NCI-H526 treated with DMSO at 0.1 percent for 48 hours (cell line): ENCODE measurements at regions not wholly inside any gene's neighbourhood (a gene's known extent, or its start where the extent isn't known, plus 50 kb on each side); places are given as distances from the start of the nearest gene placed in this dataset.
A peak's percentile ranks its signal among the peaks of the same experiment; 100 is the strongest.
"Not testable (repeated sequence)": the region's sequence is repeated elsewhere in the genome, so short reads cannot be mapped to it uniquely, and the experiment has no call there.

ENCODE experiments used
- DNase-seq: peaks from one replicate; lab custom pipeline; 2025; lab: John Stamatoyannopoulos, UW

- DNase-seq = no peak
These were observed 1238.9 kb downstream of the XPNPEP1 start for GRCh38 chr10:108684431-108684830.

- DNase-seq = no peak
These were observed 1249.6 kb downstream of the XPNPEP1 start for GRCh38 chr10:108673741-108674140.

DNA sequence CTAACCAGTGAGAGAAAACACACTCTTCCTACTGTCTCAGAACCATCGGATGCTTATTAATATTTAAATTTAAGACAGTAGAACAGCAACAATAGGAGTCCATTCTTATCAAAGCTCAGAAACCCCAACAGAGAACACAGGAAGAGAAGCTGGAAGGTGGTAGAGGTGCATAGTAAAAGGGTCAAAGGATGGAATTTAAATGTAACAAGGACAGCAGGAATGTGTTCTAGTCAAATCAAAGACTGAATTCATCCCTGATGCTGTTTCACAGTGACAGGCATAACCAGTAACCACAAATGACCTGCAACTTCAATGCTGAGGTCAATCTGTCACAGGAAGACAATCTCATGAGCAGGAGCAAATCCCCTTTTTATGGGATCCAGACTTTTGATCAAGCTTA is 1259.7 kb downstream of the XPNPEP1 start:
- no peak for DNase-seq

DNA sequence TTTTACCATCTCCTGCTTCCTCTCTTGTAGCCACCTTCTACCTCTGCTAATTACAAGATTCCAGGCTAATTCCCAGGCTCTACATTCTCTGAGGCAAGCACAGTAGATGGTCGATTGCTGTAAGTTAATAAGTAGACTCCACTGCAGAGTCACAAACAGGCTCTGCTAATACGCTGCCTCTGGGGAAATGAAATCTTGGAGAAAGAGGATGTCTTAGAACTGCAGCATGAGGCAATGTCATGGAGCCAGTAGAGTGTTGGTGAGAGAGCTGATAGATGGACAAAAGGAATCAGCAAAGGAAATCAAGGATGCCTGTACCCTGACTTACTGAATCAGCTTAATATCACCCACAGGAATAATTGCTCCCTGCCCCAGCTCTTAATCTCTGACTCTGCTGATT is 1260.3 kb downstream of the XPNPEP1 start:
- no peak for DNase-seq

DNA sequence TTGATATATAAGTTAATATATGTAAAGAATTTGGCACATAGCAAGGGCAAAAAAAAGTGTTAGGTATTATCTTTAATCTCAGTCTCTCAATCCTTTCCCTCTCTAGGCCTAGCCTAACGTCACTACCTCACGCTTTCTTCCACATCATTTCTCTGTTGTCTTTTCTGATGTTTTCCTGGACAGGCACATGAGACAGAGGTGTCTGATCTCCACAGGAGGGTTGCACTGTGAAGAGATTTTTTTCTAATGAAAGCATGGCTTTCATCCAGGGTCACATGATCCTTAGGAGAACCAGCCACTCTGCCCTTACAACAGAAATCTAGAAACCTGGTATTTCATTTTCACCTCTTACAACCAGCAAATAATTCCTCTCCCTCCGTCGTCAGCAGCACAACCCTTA is 1268.3 kb downstream of the XPNPEP1 start:
- no peak for DNase-seq

DNA sequence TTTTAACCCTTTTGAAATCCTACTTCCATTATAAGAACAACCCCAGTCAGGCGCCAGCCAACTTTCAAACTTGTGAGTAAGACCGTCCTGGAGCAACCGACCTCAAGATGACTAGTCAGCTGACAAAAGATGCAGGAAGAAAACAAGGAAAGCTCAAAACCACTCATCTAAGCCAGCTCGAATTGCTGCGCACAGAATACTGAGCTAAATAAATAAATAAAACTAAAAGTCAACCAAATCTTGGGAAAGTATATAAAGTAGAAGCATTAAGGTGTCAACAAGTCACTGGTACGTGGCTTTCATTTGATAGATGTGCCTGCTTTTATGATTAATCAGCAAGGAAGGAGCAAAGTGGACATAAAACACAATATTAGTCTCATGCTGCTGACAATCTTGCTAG is 1269.8 kb downstream of the XPNPEP1 start:
- no peak for DNase-seq

- DNase-seq = no peak
These were observed 1284.3 kb downstream of the XPNPEP1 start for GRCh38 chr10:108639010-108639409.

GRCh38 chr10:108638225-108638624 is 1285.1 kb downstream of the XPNPEP1 start:
- DNase-seq = no peak

GRCh38 chr10:108633046-108633445 is 1290.3 kb downstream of the XPNPEP1 start:
- peak; percentile 7 for DNase-seq

- no peak for DNase-seq
These were observed 1291.2 kb downstream of the XPNPEP1 start for GRCh38 chr10:108632144-108632543.

- DNase-seq = no peak
These were observed 1292.0 kb downstream of the XPNPEP1 start for GRCh38 chr10:108631332-108631731.

GRCh38 chr10:108629834-108630233 is 1293.5 kb downstream of the XPNPEP1 start:
- DNase-seq = no peak

- DNase-seq = no peak
These were observed 1299.3 kb downstream of the XPNPEP1 start for GRCh38 chr10:108624052-108624451.

GRCh38 chr10:108620821-108621534 is 1302.3 kb downstream of the XPNPEP1 start:
- no peak for DNase-seq

- no peak for DNase-seq
These were observed 1306.6 kb downstream of the XPNPEP1 start for GRCh38 chr10:108616559-108617285.

- DNase-seq = no peak
These were observed 1307.6 kb downstream of the XPNPEP1 start for GRCh38 chr10:108615576-108616320.

DNA sequence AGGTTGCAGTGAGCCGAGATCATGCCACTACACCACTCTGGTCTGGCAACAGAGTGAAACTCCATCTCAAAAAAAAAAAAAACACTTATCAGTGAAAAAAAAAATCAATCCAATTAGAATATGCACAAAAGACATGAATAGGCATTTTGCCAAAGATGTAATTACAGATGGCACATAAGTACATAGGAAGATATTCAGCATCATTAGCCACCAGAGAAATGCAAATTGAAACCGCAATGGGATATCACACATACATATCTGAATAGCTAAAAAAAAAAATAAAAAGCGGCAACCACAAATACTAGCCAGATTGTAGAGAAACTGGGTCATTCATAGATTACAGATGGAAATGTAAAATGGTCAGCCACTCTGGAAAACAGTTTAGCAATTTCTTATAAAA is 1310.8 kb downstream of the XPNPEP1 start:
- DNase-seq = peak; percentile 51

GRCh38 chr10:108608860-108609259 is 1314.5 kb downstream of the XPNPEP1 start:
- no peak for DNase-seq

DNA sequence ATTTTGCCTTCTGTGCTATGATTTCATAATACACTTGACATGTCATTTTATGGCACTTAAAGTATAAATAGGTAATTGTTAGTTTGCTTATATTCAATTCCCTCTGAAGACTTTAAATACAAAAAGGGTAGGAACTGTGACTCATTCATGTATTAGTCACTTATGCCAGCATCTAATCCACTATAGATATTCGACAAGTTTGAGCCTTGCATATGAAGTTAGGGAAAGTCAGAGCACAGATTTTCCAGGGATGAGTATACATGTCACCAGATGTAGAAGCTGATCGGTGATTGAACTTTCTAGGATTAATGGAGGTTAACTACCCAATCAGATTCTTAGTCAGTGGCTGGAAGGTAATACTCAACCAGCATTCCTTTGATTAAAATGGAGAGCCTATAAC is 1321.5 kb downstream of the XPNPEP1 start:
- DNase-seq = no peak

GRCh38 chr10:108600511-108600910 is 1322.8 kb downstream of the XPNPEP1 start:
- DNase-seq = not testable (repeated sequence)

DNA sequence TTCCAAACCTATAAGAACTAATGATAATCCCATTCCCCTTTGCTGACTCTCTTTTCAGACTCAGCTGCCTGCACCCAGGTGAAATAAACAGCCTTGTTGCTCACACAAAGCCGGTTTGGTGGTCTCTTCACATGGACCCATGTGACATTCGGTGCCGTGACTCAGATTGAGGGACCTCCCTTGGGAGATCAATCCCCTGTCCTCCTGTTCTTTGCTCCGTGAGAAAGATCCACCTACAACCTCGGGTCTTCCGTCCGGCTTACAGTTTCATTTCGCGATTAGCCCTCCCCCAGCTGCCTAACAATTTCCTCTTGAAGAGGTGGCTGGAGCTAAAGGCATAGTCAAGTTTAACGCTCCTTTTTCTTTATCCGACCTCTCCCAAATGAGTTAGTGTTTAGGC is 1324.0 kb downstream of the XPNPEP1 start:
- DNase-seq = not testable (repeated sequence)

DNA sequence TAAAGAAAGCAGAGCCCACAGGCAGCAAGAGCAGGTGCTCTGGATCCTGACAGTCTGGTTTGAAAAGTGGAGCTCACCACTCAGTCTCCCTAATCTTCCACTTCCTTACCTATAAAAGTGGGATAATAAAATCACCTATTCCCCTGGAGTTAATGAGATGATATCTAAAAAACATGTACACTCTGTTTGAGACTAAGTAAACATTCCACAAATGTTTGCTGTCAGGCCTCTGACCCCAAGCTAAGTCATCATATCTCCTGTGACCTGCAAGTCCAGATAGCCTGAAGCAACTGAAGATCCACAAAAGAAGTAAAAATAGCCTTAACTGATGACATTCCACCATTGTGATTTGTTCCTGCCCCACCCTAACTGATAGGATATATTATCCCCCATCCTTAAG is 1324.5 kb downstream of the XPNPEP1 start:
- DNase-seq = no peak

- DNase-seq = no peak
These were observed 1325.0 kb downstream of the XPNPEP1 start for GRCh38 chr10:108598320-108598695.
